K562 (cell line): ENCODE measurements at regions not wholly inside any gene's neighbourhood (a gene's known extent, or its start where the extent isn't known, plus 50 kb on each side); places are given as distances from the start of the nearest gene placed in this dataset.

Source experiments
- ATAC-seq: fragments of 200-7000 bp; cut with Tn5 transposase; 3 replicates; pipeline ENCODE4 v1.9.1; 2020; ENCODE audit warnings: moderate library complexity
- BruUV-seq: library from RNA; stranded (reverse); fragments of 400-500 nt; replicated peaks from 2 replicates; lab custom pipeline; 2021; lab: Mats Ljungman, UMichigan
- CTCF ChIA-PET: fragments of 300-600 bp; formaldehyde crosslinking; extraction: SDS; loops from one replicate; lab custom pipeline; 2021; ENCODE audit warnings: low intra/inter-chr PET ratio; lab: Yijun Ruan, JAX
- POLR2A ChIA-PET: fragments of 300-600, 350-650 bp; sonication (Branson Sonifier 250); formaldehyde crosslinking; extraction: SDS; loops from one replicate; lab custom pipeline; 2021; ENCODE audit warnings: antibody characterized with exemption, inconsistent platforms; lab: Yijun Ruan, JAX
- DNase-seq, 4 experiments: peaks; one replicate each; pipeline versions ENCODE4 v3.0.0 to v3.0.0-alpha.2; 2011 to 2018; ENCODE audit warnings: low spot score in 3 of 4, mixed read lengths in 3 of 4; ENCODE audit errors: extremely low read depth in 1 of 4
- FAIRE-seq: peaks from 2 replicates; lab custom pipeline; 2011; peaks lifted over from hg19 to GRCh38; lab: Jason Lieb, UNC
- H2AFZ ChIP-seq: 2 replicates; pipeline ENCODE4 v1.6.0; 2011; ENCODE audit warnings: low read depth, low read length, control low read depth, inconsistent platforms
- H3K27ac ChIP-seq: fragments of 200-600 bp; 3 replicates; pipeline ENCODE4 v1.8.0; 2011; ENCODE audit warnings: low read depth, mild to moderate bottlenecking, control low read depth, inconsistent platforms, low read length, moderate library complexity, mixed read lengths; ENCODE audit errors: extremely low read depth
- H3K27me3 ChIP-seq, 2 experiments: fragments of 300-600 bp in 1 of 2; 2 replicates in 1 of 2; 3 replicates in 1 of 2; pipeline versions ENCODE4 v1.6.0 to v1.8.0; 2011; ENCODE audit warnings: inconsistent platforms in 2 of 2, low read length in 2 of 2, mild to moderate bottlenecking in 1 of 2, mixed read lengths in 1 of 2, moderate library complexity in 1 of 2; ENCODE audit not compliant: control insufficient read depth in 2 of 2, insufficient read depth in 2 of 2
- H3K36me3 ChIP-seq: fragments of 300-600 bp; 3 replicates; pipeline ENCODE4 v1.8.0; 2011; ENCODE audit warnings: mild to moderate bottlenecking, low read length, inconsistent platforms; ENCODE audit not compliant: control insufficient read depth, insufficient read depth
- H3K4me1 ChIP-seq, 2 experiments: fragments of 200-600 bp in 1 of 2; replicated peaks in 1 of 2; 2 replicates in 1 of 2; 3 replicates in 1 of 2; pipeline versions ENCODE4 v1.5.1 to v1.8.0; 2011; ENCODE audit warnings: inconsistent platforms in 2 of 2, low read length in 2 of 2, mild to moderate bottlenecking in 1 of 2, mixed read lengths in 1 of 2, moderate library complexity in 1 of 2; ENCODE audit not compliant: control insufficient read depth in 2 of 2, insufficient read depth in 2 of 2
- H3K4me2 ChIP-seq: 2 replicates; pipeline ENCODE4 v1.6.1; 2011; ENCODE audit warnings: low read length, control low read depth, inconsistent platforms, mixed read lengths; ENCODE audit not compliant: insufficient read depth
- H3K4me3 ChIP-seq: fragments of 200-600 bp; sonication (generic), shearing (Covaris generic); 2 replicates; pipeline ENCODE4 v1.5.1; 2016; ENCODE audit warnings: control low read depth, inconsistent platforms
- H3K79me2 ChIP-seq: fragments of 200-600 bp; 3 replicates; pipeline ENCODE4 v1.8.0; 2011; ENCODE audit warnings: low read length, inconsistent platforms; ENCODE audit not compliant: control insufficient read depth, insufficient read depth
- H3K9ac ChIP-seq, 2 experiments: 2 replicates each; pipeline versions ENCODE4 v1.6.0 to v1.6.1; 2011; ENCODE audit warnings: low read depth in 2 of 2, low read length in 2 of 2, control low read depth in 1 of 2, inconsistent platforms in 1 of 2, mild to moderate bottlenecking in 1 of 2, mixed read lengths in 1 of 2; ENCODE audit not compliant: insufficient read depth in 1 of 2
- H3K9me1 ChIP-seq: one replicate; pipeline ENCODE4 v1.6.0; 2011; ENCODE audit warnings: inconsistent platforms, mild to moderate bottlenecking, low read length, moderate library complexity; ENCODE audit not compliant: control insufficient read depth, insufficient read depth
- H3K9me3 ChIP-seq: replicated peaks from 2 replicates; pipeline ENCODE4 v1.5.1; 2011; ENCODE audit warnings: low read depth, low read length, inconsistent platforms; ENCODE audit not compliant: control insufficient read depth, insufficient read depth
- H4K20me1 ChIP-seq: replicated peaks from 2 replicates; pipeline ENCODE4 v1.6.1; 2011; ENCODE audit warnings: low read length, inconsistent platforms, mixed read lengths; ENCODE audit not compliant: control insufficient read depth, insufficient read depth
- E2F3 ChIP-seq: fragments of 250-450 bp; sonication (Bioruptor Pico); IDR thresholded peaks from 2 replicates; pipeline ENCODE4 v1.4.0; 2020; ENCODE audit warnings: mild to moderate bottlenecking
- ELF4 ChIP-seq: fragments of 450-650 bp; formaldehyde crosslinking; IDR thresholded peaks from 2 replicates; pipeline ENCODE4 v1.4.0; 2022; ENCODE audit warnings: missing genetic modification characterization
- MBD1 ChIP-seq: fragments of 250-450 bp; sonication (Bioruptor Pico); IDR thresholded peaks from 2 replicates; pipeline ENCODE4 v1.8.0; 2022; ENCODE audit warnings: inconsistent platforms
- POU5F1 ChIP-seq: fragments of 150-350 bp; IDR thresholded peaks from 2 replicates; pipeline ENCODE4 v1.6.1; 2014; ENCODE audit warnings: borderline replicate concordance, low read length, low read depth, mild to moderate bottlenecking; ENCODE audit not compliant: partially characterized antibody
- SIN3B ChIP-seq: fragments of 450-650 bp; IDR thresholded peaks from 2 replicates; pipeline ENCODE4 v1.6.1; 2017; ENCODE audit warnings: low read depth, mild to moderate bottlenecking, moderate library complexity
- UBTF ChIP-seq, 2 experiments: IDR thresholded peaks; 2 replicates each; pipeline ENCODE4 v1.6.1; 2012; ENCODE audit warnings: improper control_type of control experiment in 2 of 2, low read depth in 2 of 2, low read length in 2 of 2, borderline replicate concordance in 1 of 2
- ZNF589 ChIP-seq: fragments of 200-800 bp; sonication (Bioruptor generic); IDR thresholded peaks from 2 replicates; pipeline ENCODE4 v1.6.1; 2016; ENCODE audit warnings: low read depth, missing genetic modification characterization, missing compliant biosample characterization
- ZNF707 ChIP-seq: fragments of 250-450 bp; sonication (Bioruptor Pico); conservative IDR thresholded peaks from 2 replicates; pipeline ENCODE4 v1.8.0; 2022; ENCODE audit warnings: inconsistent platforms, mild to moderate bottlenecking, moderate library complexity
- WGBS: fragments of 100-300 bp; shearing (Covaris generic); methylation state at CpG from one replicate; pipeline ENCODE4 v1.1.6; 2016; ENCODE audit warnings: low coverage, mixed read lengths; ENCODE audit not compliant: insufficient coverage; ENCODE audit errors: missing lambda C conversion rate; 5-methylcytosine and 5-hydroxymethylcytosine counted together
- in situ Hi-C: fragments of 300-500 bp; cut with MboI; formaldehyde crosslinking; loops from 4 replicates; pipeline ENCODE4 v1.15.0; 2018; ENCODE audit warnings: inconsistent platforms, mixed read lengths
- intact Hi-C: fragments of 100-400 bp; cut with micrococcal nuclease; formaldehyde crosslinking; loops from 2 replicates; pipeline ENCODE4 v1.14.2; 2022

GRCh38 chr7:12016439-12016838 lies 184.4 kb upstream of the THSD7A start:
- H3K9me1 ChIP-seq = no peaks in the 10 kb centered on the region
- intact Hi-C loops (no loop called here), in situ Hi-C loops (no loop called here)
- no peak for ATAC-seq
- no TSS peak for BruUV-seq
- no peaks in the 10 kb centered on the region for H3K36me3 ChIP-seq
- H3K4me2 ChIP-seq = no peak overlapping the region
- DNase-seq = no peak
- ChIA-PET CTCF (no interaction called here), POLR2A (no interaction called here)
- WGBS = 0% methylated on average over 1 of the region's 1 CpG
- no peak overlapping the region for H3K4me3 ChIP-seq
- H3K79me2 ChIP-seq = no peaks in the 10 kb centered on the region
- no peaks in the 10 kb centered on the region for H3K27me3 ChIP-seq
- no peak overlapping the region for H3K27ac ChIP-seq
- no peaks in the 10 kb centered on the region for H3K9me3 ChIP-seq
- H3K4me1 ChIP-seq = no peaks in the 10 kb centered on the region
- H3K9ac ChIP-seq = no peak overlapping the region
- no peaks in the 10 kb centered on the region for H4K20me1 ChIP-seq
- TF ChIP-seq E2F3 (CRISPR knock-in tag) (no peak), POU5F1 (no peak), ZNF589 (CRISPR knock-in tag) (no peak), ELF4 (CRISPR knock-in tag) (no peak), UBTF (IDR thresholded peaks at IDR 0.05; ENCODE audit: borderline replicate concordance in 1 of 2, low read depth in 2 of 2, low read length in 2 of 2) (no peak), SIN3B (no peak), ZNF707 (CRISPR knock-in tag) (no peak), MBD1 (no peak)
- TF ChIP-seq, all 486 proteins: peak for 0
- no peak overlapping the region for H2AFZ ChIP-seq
- no peak for FAIRE-seq
